T-helper 1 cell treated with Interleukin-12 subunit alpha and Interleukin-12 subunit beta and Interleukin-4 antibody, amounts not matched to agents 30 ng/mL and 1 ng/mL, for 36 hours (primary cell): ENCODE measurements at regions not wholly inside any gene's neighbourhood (a gene's known extent, or its start where the extent isn't known, plus 50 kb on each side); places are given as distances from the start of the nearest gene placed in this dataset.

Source experiments
- intact Hi-C: fragments of 100-400 bp; cut with micrococcal nuclease; formaldehyde crosslinking; loops from one replicate; pipeline ENCODE4 v1.15.1; 2024

- intact Hi-C loops: no loop called here
These were observed 248.7 kb downstream of the MN1 start for GRCh38 chr22:27552863-27553262.

DNA sequence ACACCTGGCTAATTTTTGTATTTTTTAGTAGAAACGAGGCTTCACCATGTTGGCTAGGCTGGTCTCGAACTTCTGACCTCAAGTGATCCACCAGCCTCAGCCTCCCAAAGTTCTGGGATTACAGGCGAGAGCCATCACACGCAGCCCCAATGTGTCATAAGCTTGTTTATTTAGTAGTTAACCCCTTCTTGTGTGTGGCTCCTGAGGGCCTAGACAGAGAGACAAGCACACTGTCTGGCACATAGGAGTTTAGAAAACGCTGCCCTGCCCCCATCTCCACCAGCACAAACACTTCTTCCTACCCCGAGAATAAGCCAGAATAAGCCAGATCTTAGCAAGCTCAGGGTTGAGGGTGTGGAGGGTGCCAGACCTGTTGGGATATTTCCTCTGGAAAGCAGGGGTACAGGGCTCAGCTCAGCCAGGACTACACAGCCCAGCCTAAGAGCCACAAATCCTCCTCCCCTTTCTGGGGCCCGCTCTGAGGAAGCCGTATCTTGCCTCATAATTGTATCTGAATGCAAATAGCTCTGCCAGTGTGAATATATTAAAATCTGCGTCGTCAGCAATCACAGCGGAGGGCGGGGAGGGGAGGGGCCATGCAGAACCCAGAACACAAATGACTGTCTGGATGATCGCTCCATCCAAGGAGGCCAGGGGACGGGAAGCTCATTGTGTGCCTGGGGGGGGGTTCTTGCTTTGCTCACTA lies 247.3 kb downstream of the MN1 start:
- intact Hi-C loops: no loop called here

DNA sequence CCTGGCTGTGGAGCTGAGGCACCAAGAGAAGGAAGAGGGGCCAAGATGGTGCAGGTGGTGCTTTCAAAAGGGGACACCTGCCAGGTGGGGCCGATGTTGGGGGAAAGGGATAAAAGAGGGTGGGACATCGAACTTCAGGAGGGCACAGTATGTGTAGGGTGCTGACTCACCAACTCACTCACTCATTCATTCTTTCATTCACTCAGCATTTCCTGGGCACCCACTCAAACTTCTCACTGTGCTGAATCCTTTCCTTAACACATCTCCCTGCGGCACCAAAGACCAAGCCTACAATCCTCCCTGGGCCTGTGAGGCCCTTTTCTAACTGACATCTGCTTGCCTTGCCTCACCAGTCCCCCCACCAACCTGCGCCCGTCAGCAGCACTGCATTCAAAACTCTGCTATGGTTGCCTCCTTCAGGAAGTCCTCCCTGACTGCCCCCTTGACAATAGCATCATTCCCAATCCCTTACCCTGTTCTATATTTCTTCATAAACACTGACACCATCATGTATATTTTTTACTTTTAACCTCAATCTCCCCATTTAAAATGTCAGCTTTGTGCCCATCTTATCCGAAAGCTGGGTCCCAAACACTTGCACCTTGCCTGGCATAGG lies 246.6 kb downstream of the MN1 start:
- intact Hi-C loops: no loop called here

DNA sequence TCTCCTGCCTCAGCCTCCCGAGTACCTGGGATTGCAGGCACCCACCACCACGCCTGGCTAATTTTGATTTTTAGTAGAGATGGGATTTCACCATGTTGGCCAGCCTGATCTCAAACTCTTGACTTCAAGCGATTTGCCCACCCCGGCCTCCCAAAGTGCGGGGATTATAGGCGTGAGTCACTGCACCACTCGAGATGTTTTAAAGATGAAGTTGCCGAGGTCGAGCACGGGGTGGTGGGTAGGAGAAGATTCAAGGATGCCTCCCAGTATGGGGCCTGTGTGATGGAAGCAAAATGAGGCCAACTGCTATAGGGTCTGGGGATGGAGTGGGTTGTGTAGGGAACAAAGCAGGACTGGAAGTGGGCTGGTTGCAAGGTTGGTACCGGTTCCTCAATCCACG lies 245.2 kb downstream of the MN1 start:
- intact Hi-C loops: no loop called here

DNA sequence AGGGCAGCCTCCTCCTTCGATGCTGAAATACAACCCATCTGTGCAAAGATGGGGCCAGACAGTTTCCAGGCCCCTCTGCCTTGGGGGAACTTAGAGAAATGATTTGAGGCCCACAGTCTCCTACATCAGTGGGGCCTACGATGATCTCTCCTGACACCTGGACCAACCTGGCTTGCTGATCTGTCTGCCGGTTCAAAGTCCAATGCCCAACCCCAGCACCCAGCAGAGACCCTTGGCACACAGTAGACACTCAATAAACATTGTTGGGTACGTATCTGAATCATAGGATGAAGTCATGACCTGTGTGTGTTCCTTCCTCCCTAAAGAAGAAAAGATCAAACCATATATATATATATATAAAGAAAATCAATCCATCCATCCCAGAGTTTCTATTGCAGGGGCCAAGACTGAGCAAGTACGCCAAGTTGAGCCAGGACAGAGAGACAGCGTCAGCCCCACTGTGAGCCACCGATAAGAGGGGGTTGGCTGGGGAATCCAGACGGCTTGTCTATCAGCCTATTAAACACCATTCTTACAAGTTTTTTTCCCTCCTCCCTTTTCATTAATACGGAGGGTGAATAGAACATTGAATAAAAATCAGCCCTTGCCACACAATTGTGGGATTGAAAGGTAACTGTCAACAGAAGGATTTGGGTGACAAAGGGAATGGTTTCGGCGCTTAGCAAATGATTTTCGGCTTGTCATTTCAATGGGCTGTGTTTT lies 244.1 kb downstream of the MN1 start:
- intact Hi-C loops: no loop called here

GRCh38 chr22:27558658-27559371 lies 242.7 kb downstream of the MN1 start:
- intact Hi-C loops: no loop called here

DNA sequence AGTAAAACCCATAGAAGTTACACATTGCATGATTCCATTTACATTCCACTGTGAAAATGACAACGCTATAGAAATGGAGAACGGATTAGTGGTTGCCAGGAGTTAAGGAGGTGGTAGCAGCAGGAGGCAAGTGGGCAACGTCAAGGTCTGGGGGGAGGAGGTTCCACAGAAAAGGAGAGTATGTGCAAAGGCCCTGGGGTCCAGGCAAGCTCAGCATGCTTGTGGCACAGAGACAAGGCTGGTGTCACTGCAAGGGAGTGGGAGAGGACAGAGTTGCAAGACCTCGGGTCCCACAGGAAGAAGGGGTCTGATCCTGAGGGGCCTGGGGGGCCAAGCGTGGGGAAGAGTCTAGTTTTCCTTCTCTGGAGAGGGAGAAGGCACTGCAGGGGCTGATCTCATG lies 240.8 kb downstream of the MN1 start:
- intact Hi-C loops: no loop called here

- intact Hi-C loops: no loop called here
These were observed 240.2 kb downstream of the MN1 start for GRCh38 chr22:27561286-27561904.

GRCh38 chr22:27564806-27565205 lies 236.8 kb downstream of the MN1 start:
- intact Hi-C loops: no loop called here

GRCh38 chr22:27566602-27567001 lies 235.0 kb downstream of the MN1 start:
- intact Hi-C loops: no loop called here

DNA sequence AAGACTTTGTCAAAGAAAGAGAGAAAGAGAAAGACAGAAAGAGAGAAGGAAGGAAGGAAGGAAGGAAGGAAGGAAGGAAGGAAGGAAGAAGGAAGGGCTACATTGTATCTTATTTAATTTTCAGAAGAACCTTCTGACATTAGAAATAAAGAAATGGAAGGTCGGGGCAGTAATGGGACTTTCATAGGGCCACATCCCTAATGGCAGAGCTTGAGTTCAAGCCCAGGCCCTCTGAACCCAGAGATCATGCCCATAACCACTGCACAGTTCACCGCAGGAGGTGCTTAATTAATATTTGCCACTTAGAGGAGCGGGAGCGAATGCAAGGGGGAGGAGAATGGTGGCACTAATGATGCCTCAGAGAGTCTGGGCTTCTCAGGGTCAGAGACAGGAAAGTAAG lies 233.3 kb downstream of the MN1 start:
- intact Hi-C loops: no loop called here

DNA sequence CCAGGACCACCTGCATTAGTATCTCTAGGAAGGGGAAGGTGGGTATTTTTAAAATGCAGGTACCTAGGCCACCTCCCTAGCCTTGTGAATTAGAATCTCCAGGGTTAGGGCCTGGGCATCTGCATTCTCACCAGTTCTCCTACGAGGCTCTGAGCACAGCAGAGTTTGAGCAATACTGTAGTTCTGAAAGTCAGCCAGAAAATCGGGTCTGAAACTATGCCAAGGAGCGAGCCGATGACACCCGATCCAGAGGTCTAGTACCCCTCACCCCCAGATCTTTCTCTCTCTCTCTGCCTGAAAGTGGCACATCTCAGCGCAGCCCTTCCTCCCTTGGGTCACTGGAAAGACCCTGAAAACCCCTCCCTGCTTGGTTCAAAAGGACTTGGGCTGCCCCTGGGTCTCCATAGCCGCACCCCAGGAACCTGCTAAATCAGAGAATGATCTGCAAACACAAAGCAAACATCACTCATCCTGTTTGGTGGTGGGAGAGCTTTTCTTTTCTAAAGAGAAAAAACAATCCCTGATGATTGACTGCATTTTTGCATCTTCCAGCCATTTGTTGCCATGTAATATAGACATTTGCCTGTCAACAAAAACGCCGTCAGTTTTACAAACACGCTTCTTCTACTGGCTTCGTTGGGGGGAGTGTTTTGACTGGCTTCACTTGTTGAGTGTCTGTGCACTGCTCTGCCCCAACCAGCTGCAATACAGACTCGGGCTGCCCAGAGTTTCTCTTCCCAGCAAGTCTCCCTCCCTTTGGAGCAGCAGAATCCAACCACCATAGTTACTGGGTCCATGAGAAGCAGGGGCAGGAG lies 229.9 kb downstream of the MN1 start:
- intact Hi-C loops: no loop called here

DNA sequence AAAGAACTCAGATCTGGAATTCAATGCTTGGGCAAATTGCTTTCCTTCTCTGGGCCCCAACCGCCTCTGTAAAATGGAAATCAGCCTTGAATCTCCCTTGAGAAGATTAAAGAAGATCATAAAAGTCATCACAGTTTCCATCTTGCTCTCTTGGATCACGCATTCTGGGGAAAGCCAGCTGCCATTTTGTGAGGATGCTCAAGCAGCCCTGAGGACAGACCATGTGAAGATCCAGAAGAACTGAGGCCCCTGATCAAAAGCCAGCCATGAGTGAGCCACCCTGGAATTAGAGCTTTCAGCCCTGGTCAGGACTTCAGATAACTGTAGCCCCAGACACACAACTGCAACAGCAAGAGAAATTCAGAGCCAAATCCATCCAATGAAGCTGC lies 229.3 kb downstream of the MN1 start:
- intact Hi-C loops: no loop called here

DNA sequence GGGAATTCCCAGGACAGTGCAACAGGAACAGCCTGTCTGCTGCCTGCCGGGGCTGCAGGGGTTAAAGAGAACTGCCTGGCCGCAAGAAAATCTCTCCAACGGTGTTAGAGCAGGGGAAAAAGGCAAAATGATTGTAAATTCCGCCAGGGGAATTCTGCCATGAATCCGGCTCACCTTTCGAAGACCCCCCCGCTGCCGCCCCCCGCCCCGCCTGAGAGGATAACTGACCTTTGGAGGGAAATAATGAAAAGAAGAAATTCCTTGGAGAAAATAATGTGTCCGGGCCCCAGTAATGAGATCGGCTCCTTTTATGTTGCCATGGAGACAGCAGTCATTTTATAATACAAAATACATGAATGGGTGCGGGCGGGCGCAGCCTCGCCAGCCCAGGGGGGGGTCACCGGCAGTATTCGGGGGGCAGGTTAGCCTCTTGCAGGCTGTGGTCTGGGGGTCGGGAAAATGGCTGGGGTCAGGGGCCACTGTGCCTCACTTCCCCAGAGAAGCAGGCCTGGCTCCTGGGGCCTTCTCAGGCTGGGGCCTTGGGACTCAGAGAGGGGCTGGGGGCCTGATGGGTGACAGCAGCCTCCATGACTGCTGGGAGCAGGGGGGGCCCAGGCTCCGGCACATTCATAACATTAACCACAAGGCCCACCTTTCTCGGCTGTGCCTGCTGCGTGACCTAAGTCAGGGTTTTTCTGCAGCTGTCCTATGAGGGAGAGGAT lies 228.1 kb downstream of the MN1 start:
- intact Hi-C loops: no loop called here

- intact Hi-C loops: no loop called here
These were observed 227.6 kb downstream of the MN1 start for GRCh38 chr22:27574002-27574366.

- intact Hi-C loops: no loop called here
These were observed 226.9 kb downstream of the MN1 start for GRCh38 chr22:27574651-27575050.

DNA sequence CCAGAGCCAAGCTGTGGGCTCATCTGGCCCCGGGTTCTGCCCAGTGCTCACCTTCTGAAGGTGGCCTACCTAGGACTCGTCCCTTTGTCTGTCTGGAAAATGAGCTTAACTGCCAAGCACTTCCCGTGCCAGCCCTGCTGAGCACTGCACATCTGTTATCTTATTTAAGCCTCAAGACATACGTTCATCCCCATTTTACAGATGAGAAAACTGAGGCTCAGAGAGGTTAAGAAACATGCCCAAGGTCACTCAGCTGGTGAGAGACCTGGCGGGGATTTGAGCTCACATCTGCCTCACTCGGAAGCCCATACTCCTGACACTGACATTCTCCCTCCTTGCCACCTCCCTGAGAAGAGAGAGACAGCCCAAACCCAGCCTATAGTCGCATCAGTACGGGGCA lies 226.2 kb downstream of the MN1 start:
- intact Hi-C loops: no loop called here

DNA sequence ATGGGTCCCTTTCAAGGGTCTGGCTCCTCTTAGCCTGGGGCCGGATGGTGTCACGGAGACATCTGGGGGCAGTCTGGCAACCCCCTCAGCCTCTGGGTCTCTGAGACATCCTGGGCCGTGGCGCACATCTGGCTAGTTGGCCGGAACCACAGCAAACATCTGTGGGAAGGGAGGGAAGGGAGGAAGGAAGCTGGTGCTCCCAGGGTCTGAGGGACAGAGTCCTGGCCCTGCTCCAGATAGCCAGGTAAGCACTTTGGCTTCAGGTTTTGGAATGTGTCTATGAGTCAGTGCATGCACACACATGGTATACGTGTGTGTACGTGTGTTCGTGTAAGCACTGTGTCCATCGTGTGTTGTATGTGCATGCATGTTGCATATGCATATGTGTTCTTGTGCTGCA lies 225.1 kb downstream of the MN1 start:
- intact Hi-C loops: no loop called here

DNA sequence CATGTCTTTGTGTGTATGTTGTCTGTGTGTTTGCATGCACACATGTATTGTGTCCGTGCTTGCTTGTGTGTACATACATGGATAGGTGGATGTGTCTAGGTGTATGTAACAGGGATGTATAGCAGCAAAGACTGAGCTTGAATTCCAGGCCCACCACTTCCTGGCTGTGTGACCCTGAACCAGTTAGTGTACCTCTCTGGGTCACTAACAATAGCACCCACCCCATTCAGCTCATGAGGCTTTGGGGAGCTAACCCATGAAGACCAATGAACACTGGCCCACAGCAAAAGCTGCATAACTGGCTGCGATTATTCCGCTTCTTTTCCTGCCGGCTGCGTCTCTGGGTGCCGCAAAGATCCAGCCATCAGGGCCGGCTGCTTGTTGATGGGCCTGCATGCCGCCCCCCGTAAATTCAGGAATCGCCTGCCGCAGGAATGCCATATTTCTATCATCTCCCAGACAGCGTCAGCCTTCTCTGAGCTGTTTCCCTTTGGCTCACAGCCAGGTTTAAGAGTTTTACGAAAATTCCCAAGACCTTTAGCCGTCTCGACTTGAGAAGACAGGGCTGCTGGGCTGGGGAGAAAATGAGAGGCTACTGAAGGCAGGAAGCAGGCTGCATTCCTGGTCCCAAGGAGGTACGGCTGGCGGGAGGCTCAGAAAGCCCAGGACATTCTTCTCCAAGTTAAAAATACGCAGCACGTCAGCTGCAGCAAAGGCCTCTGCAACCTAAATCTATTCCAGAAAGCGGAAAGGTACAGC lies 224.6 kb downstream of the MN1 start:
- intact Hi-C loops: no loop called here

DNA sequence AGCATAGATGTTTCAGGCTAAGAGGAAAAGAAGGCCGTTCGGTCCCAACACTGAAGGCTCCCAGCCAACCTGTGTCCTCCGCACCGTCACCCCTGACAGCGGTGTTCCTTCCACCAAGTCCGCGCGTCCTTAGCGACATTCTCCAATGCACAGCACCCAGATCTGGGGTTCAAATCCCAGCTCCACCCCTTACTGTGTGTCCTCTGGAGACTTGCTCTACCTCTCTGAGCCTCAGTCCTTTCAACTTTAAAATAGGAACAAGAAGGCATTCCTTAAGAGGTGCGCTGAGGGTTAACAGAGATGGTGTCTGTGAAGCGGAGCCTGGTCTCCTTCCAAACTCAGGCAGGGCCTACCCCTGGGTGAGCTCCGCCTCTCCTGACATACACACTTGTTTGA lies 224.0 kb downstream of the MN1 start:
- intact Hi-C loops: no loop called here
